ENCODE measurements at regions not wholly inside any gene's neighbourhood (a gene's known extent, or its start where the extent isn't known, plus 50 kb on each side); places are given as distances from the start of the nearest gene placed in this dataset.

GRCh38 chr10:9992661-9993060, 1025.0 kb upstream of the CELF2 start:
- Histone ChIP-seq H3K9me3 (ENCODE audit: low read depth, low read length) (no peaks in the 10 kb centered on the region), H3K4me1 (ENCODE audit: insufficient read depth, low read length) (no peaks in the 10 kb centered on the region), H3K4me3 (ENCODE audit: low read length) (no peak overlapping the region), H3K27me3 (ENCODE audit: insufficient read depth, low read length) (no peaks in the 10 kb centered on the region)

GRCh38 chr10:9994131-9994530, 1023.5 kb upstream of the CELF2 start:
- no peaks in the 10 kb centered on the region for H3K4me1 ChIP-seq (ENCODE audit: insufficient read depth, low read length)
- no peak overlapping the region for H3K4me3 ChIP-seq (ENCODE audit: low read length)
- no peaks in the 10 kb centered on the region for H3K9me3 ChIP-seq (ENCODE audit: low read depth, low read length)
- H3K27me3 ChIP-seq (ENCODE audit: insufficient read depth, low read length) = no peaks in the 10 kb centered on the region

GRCh38 chr10:9999627-10000026, 1018.0 kb upstream of the CELF2 start:
- H3K4me1 ChIP-seq (ENCODE audit: insufficient read depth, low read length) = no peaks in the 10 kb centered on the region
- H3K9me3 ChIP-seq (ENCODE audit: low read depth, low read length) = no peaks in the 10 kb centered on the region
- no peak overlapping the region for H3K4me3 ChIP-seq (ENCODE audit: low read length)
- H3K27me3 ChIP-seq (ENCODE audit: insufficient read depth, low read length) = no peaks in the 10 kb centered on the region

GRCh38 chr10:10007957-10008356, 1009.7 kb upstream of the CELF2 start:
- Histone ChIP-seq H3K4me1 (ENCODE audit: insufficient read depth, low read length) (no peaks in the 10 kb centered on the region), H3K4me3 (ENCODE audit: low read length) (no peak overlapping the region), H3K27me3 (ENCODE audit: insufficient read depth, low read length) (no peaks in the 10 kb centered on the region), H3K9me3 (ENCODE audit: low read depth, low read length) (no peaks in the 10 kb centered on the region)

- H3K27me3 ChIP-seq (ENCODE audit: insufficient read depth, low read length) = no peaks in the 10 kb centered on the region
- no peaks in the 10 kb centered on the region for H3K4me1 ChIP-seq (ENCODE audit: insufficient read depth, low read length)
- no peaks in the 10 kb centered on the region for H3K9me3 ChIP-seq (ENCODE audit: low read depth, low read length)
- no peak overlapping the region for H3K4me3 ChIP-seq (ENCODE audit: low read length)
These were observed 1007.3 kb upstream of the CELF2 start for GRCh38 chr10:10010397-10010796.

GRCh38 chr10:10014846-10015245, 1002.8 kb upstream of the CELF2 start:
- no peaks in the 10 kb centered on the region for H3K4me1 ChIP-seq (ENCODE audit: insufficient read depth, low read length)
- H3K9me3 ChIP-seq (ENCODE audit: low read depth, low read length) = no peaks in the 10 kb centered on the region
- no peaks in the 10 kb centered on the region for H3K27me3 ChIP-seq (ENCODE audit: insufficient read depth, low read length)
- H3K4me3 ChIP-seq (ENCODE audit: low read length) = no peak overlapping the region

- no peaks in the 10 kb centered on the region for H3K4me1 ChIP-seq (ENCODE audit: insufficient read depth, low read length)
These were observed 1000.0 kb upstream of the CELF2 start for GRCh38 chr10:10017716-10018115.

GRCh38 chr10:10020945-10021344, 996.7 kb upstream of the CELF2 start:
- Histone ChIP-seq H3K27me3 (ENCODE audit: insufficient read depth, low read length) (no peaks in the 10 kb centered on the region), H3K4me3 (ENCODE audit: low read length) (no peak overlapping the region), H3K9me3 (ENCODE audit: low read depth, low read length) (no peaks in the 10 kb centered on the region), H3K4me1 (ENCODE audit: insufficient read depth, low read length) (no peaks in the 10 kb centered on the region)

More at GRCh38 chr10:10017716-10018115, 1000.0 kb upstream of the CELF2 start:
- no peaks in the 10 kb centered on the region for H3K9me3 ChIP-seq (ENCODE audit: low read depth, low read length)
- no peak overlapping the region for H3K4me3 ChIP-seq (ENCODE audit: low read length)
- no peaks in the 10 kb centered on the region for H3K27me3 ChIP-seq (ENCODE audit: insufficient read depth, low read length)

GRCh38 chr10:10032991-10033390, 984.7 kb upstream of the CELF2 start:
- no peaks in the 10 kb centered on the region for H3K9me3 ChIP-seq (ENCODE audit: low read depth, low read length)
- no peaks in the 10 kb centered on the region for H3K27me3 ChIP-seq (ENCODE audit: insufficient read depth, low read length)
- H3K4me1 ChIP-seq (ENCODE audit: insufficient read depth, low read length) = no peaks in the 10 kb centered on the region
- no peak overlapping the region for H3K4me3 ChIP-seq (ENCODE audit: low read length)

- H3K9me3 ChIP-seq (ENCODE audit: low read depth, low read length) = no peaks in the 10 kb centered on the region
- H3K4me1 ChIP-seq (ENCODE audit: insufficient read depth, low read length) = no peaks in the 10 kb centered on the region
- H3K4me3 ChIP-seq (ENCODE audit: low read length) = no peak overlapping the region
- no peaks in the 10 kb centered on the region for H3K27me3 ChIP-seq (ENCODE audit: insufficient read depth, low read length)
These were observed 979.3 kb upstream of the CELF2 start for GRCh38 chr10:10038348-10038747.

GRCh38 chr10:10039595-10039994, 978.1 kb upstream of the CELF2 start:
- Histone ChIP-seq H3K4me1 (ENCODE audit: insufficient read depth, low read length) (no peaks in the 10 kb centered on the region), H3K9me3 (ENCODE audit: low read depth, low read length) (no peaks in the 10 kb centered on the region), H3K4me3 (ENCODE audit: low read length) (no peak overlapping the region), H3K27me3 (ENCODE audit: insufficient read depth, low read length) (no peaks in the 10 kb centered on the region)

GRCh38 chr10:10043083-10043482, 974.6 kb upstream of the CELF2 start:
- Histone ChIP-seq H3K27me3 (ENCODE audit: insufficient read depth, low read length) (no peaks in the 10 kb centered on the region), H3K4me3 (ENCODE audit: low read length) (no peak overlapping the region), H3K9me3 (ENCODE audit: low read depth, low read length) (no peaks in the 10 kb centered on the region), H3K4me1 (ENCODE audit: insufficient read depth, low read length) (no peaks in the 10 kb centered on the region)

- no peaks in the 10 kb centered on the region for H3K4me1 ChIP-seq (ENCODE audit: insufficient read depth, low read length)
- H3K9me3 ChIP-seq (ENCODE audit: low read depth, low read length) = no peaks in the 10 kb centered on the region
These were observed 972.5 kb upstream of the CELF2 start for GRCh38 chr10:10044922-10045764.

GRCh38 chr10:10045765-10046028, 972.0 kb upstream of the CELF2 start:
- Histone ChIP-seq H3K4me3 (ENCODE audit: low read length) (no peak overlapping the region), H3K9me3 (ENCODE audit: low read depth, low read length) (no peaks in the 10 kb centered on the region), H3K27me3 (ENCODE audit: insufficient read depth, low read length) (no peaks in the 10 kb centered on the region), H3K4me1 (ENCODE audit: insufficient read depth, low read length) (no peaks in the 10 kb centered on the region)

More at GRCh38 chr10:10044922-10045764, 972.5 kb upstream of the CELF2 start:
- no peak overlapping the region for H3K4me3 ChIP-seq (ENCODE audit: low read length)
- H3K27me3 ChIP-seq (ENCODE audit: insufficient read depth, low read length) = no peaks in the 10 kb centered on the region

- H3K4me1 ChIP-seq (ENCODE audit: insufficient read depth, low read length) = no peaks in the 10 kb centered on the region
- H3K27me3 ChIP-seq (ENCODE audit: insufficient read depth, low read length) = no peaks in the 10 kb centered on the region
- H3K9me3 ChIP-seq (ENCODE audit: low read depth, low read length) = no peaks in the 10 kb centered on the region
- no peak overlapping the region for H3K4me3 ChIP-seq (ENCODE audit: low read length)
These were observed 970.2 kb upstream of the CELF2 start for GRCh38 chr10:10047426-10047825.

- H3K9me3 ChIP-seq (ENCODE audit: low read depth, low read length) = no peaks in the 10 kb centered on the region
- H3K27me3 ChIP-seq (ENCODE audit: insufficient read depth, low read length) = no peaks in the 10 kb centered on the region
- H3K4me1 ChIP-seq (ENCODE audit: insufficient read depth, low read length) = no peaks in the 10 kb centered on the region
- H3K4me3 ChIP-seq (ENCODE audit: low read length) = no peak overlapping the region
These were observed 964.6 kb upstream of the CELF2 start for GRCh38 chr10:10053051-10053450.

Measured in mononuclear cell (primary cell).